Neuronal stem cell (in vitro differentiated cells): ENCODE measurements at regions not wholly inside any gene's neighbourhood (a gene's known extent, or its start where the extent isn't known, plus 50 kb on each side); places are given as distances from the start of the nearest gene placed in this dataset.

Experiments
- DNase-seq: peaks from one replicate; pipeline ENCODE4 v3.0.0-alpha.2; 2013; ENCODE audit warnings: low spot score
- H2AFZ ChIP-seq: one replicate; pipeline ENCODE4 v1.6.1; 2013; ENCODE audit warnings: mild to moderate bottlenecking, low read length, inconsistent platforms
- H2AK5ac ChIP-seq: 2 replicates; pipeline ENCODE4 v1.6.1; 2013; ENCODE audit warnings: low read depth, mild to moderate bottlenecking, inconsistent platforms, low read length, moderate library complexity, mixed read lengths
- H2BK120ac ChIP-seq: 2 replicates; pipeline ENCODE4 v1.6.1; 2013; ENCODE audit warnings: low read depth, mild to moderate bottlenecking, inconsistent platforms, low read length, moderate library complexity, mixed read lengths
- H2BK12ac ChIP-seq: one replicate; pipeline ENCODE4 v1.6.1; 2013; ENCODE audit warnings: low read length, inconsistent platforms
- H2BK15ac ChIP-seq: 2 replicates; pipeline ENCODE4 v1.6.1; 2013; ENCODE audit warnings: mild to moderate bottlenecking, low read length, inconsistent platforms, mixed read lengths
- H2BK5ac ChIP-seq: one replicate; pipeline ENCODE4 v1.6.1; 2013; ENCODE audit warnings: inconsistent platforms, mild to moderate bottlenecking, low read length, moderate library complexity
- H3K14ac ChIP-seq: one replicate; pipeline ENCODE4 v1.6.1; 2013; ENCODE audit warnings: low read length, inconsistent platforms
- H3K18ac ChIP-seq: 2 replicates; pipeline ENCODE4 v1.6.1; 2013; ENCODE audit warnings: low read length, inconsistent platforms
- H3K23ac ChIP-seq: 2 replicates; pipeline ENCODE4 v1.6.1; 2013; ENCODE audit warnings: low read depth, mild to moderate bottlenecking, mixed read lengths, low read length, inconsistent platforms; ENCODE audit not compliant: poor library complexity
- H3K27ac ChIP-seq: replicated peaks from 3 replicates; pipeline ENCODE4 v1.5.1; 2013; ENCODE audit warnings: low read length, inconsistent platforms
- H3K27me3 ChIP-seq, 3 experiments: 2 replicates each; pipeline ENCODE4 v1.6.1; 2013; ENCODE audit warnings: low read length in 3 of 3, mild to moderate bottlenecking in 2 of 3, inconsistent platforms in 1 of 3, low read depth in 1 of 3, mixed read lengths in 1 of 3, moderate library complexity in 1 of 3; ENCODE audit not compliant: control insufficient read depth in 3 of 3, insufficient read depth in 3 of 3
- H3K36me3 ChIP-seq, 2 donors: replicated peaks in 1 of 2; 2 replicates each; pipeline ENCODE4 v1.6.1; 2013; ENCODE audit warnings: low read length in 2 of 2; ENCODE audit not compliant: control insufficient read depth in 2 of 2, insufficient read depth in 2 of 2
- H3K4ac ChIP-seq: 2 replicates; pipeline ENCODE4 v1.6.1; 2013; ENCODE audit warnings: inconsistent platforms, mild to moderate bottlenecking, low read length, moderate library complexity
- H3K4me1 ChIP-seq, 2 donors: 1 replicate in 1 of 2; 2 replicates in 1 of 2; pipeline ENCODE4 v1.6.1; 2013; ENCODE audit warnings: low read length in 2 of 2, low read depth in 1 of 2; ENCODE audit not compliant: control insufficient read depth in 2 of 2, insufficient read depth in 1 of 2
- H3K4me2 ChIP-seq: one replicate; pipeline ENCODE4 v1.6.1; 2013; ENCODE audit warnings: mild to moderate bottlenecking, low read length, inconsistent platforms; ENCODE audit not compliant: insufficient read depth, poor library complexity, severe bottlenecking
- H3K4me3 ChIP-seq, 2 donors: 2 replicates each; pipeline ENCODE4 v1.5.1; 2013; ENCODE audit warnings: low read length in 2 of 2, mild to moderate bottlenecking in 2 of 2, inconsistent platforms in 1 of 2, moderate library complexity in 1 of 2
- H3K79me1 ChIP-seq: one replicate; pipeline ENCODE4 v1.6.1; 2013; ENCODE audit warnings: low read depth, mild to moderate bottlenecking, inconsistent platforms, low read length, moderate library complexity
- H3K9ac ChIP-seq: one replicate; pipeline ENCODE4 v1.6.1; 2013; ENCODE audit warnings: mild to moderate bottlenecking, low read depth, low read length, inconsistent platforms; ENCODE audit not compliant: poor library complexity
- H3K9me3 ChIP-seq, 2 donors: replicated peaks in 1 of 2; 2 replicates each; pipeline versions ENCODE3 to v1.6.1; 2013; ENCODE audit warnings: low read length in 2 of 2, mild to moderate bottlenecking in 2 of 2, inconsistent platforms in 1 of 2, low read depth in 1 of 2, mixed read lengths in 1 of 2, moderate library complexity in 1 of 2; ENCODE audit not compliant: control insufficient read depth in 2 of 2, insufficient read depth in 1 of 2
- H4K8ac ChIP-seq: one replicate; pipeline ENCODE4 v1.6.1; 2013; ENCODE audit warnings: low read depth, mild to moderate bottlenecking, inconsistent platforms, low read length, moderate library complexity
- H4K91ac ChIP-seq: one replicate; pipeline ENCODE4 v1.6.1; 2013; ENCODE audit warnings: low read length, low read depth, mild to moderate bottlenecking, inconsistent platforms; ENCODE audit not compliant: poor library complexity
- WGBS, 2 donors: extraction: QIAGEN DNeasy Blood & Tissue Kit; methylation state at CpG; one replicate each; pipeline ENCODE4 v1.1.7; 2013; ENCODE audit warnings: missing lambda C conversion rate in 2 of 2, mixed read lengths in 1 of 2; ENCODE audit not compliant: insufficient read length in 2 of 2, insufficient replicate concordance in 1 of 2; ENCODE audit errors: extremely low coverage in 2 of 2; 5-methylcytosine and 5-hydroxymethylcytosine counted together

DNA sequence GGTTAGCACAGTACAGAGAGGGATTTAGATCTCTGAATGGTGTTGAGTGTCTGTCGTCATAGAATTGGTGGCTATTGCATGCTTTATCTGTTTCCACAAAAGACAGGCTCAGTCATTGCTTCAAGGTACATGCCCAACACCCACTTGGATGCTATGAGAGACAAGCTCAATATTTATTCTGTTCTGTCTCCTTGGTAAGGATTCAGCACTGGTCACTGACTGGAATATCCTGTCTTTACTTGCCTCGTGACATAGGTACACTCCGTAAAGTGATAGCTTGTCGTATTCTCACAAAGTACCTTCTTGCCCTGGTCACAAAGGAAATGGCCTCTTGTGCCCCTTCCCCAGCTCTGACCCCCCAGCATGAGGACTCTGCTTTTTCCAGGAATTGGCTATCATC lies 72.8 kb upstream of the CTNNB1 start:
- H2BK15ac ChIP-seq, result no peak overlapping the region
- H3K4ac ChIP-seq, result no peak overlapping the region
- H3K79me1 ChIP-seq, result no peaks in the 10 kb centered on the region
- no peak overlapping the region for H3K27ac ChIP-seq
- H3K27me3 ChIP-seq, result peaks cover 0 to 3% (median 0%) of the 10 kb centered on the region in 3 experiments
- H3K9me3 ChIP-seq, result no peaks in the 10 kb centered on the region
- DNase-seq, result no peak
- H4K91ac ChIP-seq, result no peak overlapping the region
- no peak overlapping the region for H2BK5ac ChIP-seq
- H2AFZ ChIP-seq, result no peak overlapping the region
- no peak overlapping the region for H4K8ac ChIP-seq
- no peaks in the 10 kb centered on the region for H3K36me3 ChIP-seq
- H3K14ac ChIP-seq, result no peak overlapping the region
- H3K4me1 ChIP-seq, result no peaks in the 10 kb centered on the region
- no CpG with 5 or more reads among the region's 4 CpGs for WGBS, 2 donors
- no peak overlapping the region for H3K4me2 ChIP-seq
- H3K23ac ChIP-seq, result no peak overlapping the region
- H3K4me3 ChIP-seq, result no peak overlapping the region
- no peak overlapping the region for H2BK120ac ChIP-seq
- H3K18ac ChIP-seq, result no peak overlapping the region
- H2AK5ac ChIP-seq, result no peak overlapping the region
- H3K9ac ChIP-seq, result no peak overlapping the region
- no peak overlapping the region for H2BK12ac ChIP-seq

- H3K14ac ChIP-seq, result no peak overlapping the region
- no peak overlapping the region for H2AFZ ChIP-seq
- no peaks in the 10 kb centered on the region for H3K9me3 ChIP-seq
- H2BK12ac ChIP-seq, result no peak overlapping the region
- H3K27me3 ChIP-seq, result peaks cover 0 to under 1% (median 0%) of the 10 kb centered on the region in 3 experiments
- no peak overlapping the region for H2BK15ac ChIP-seq
- no peak overlapping the region for H3K23ac ChIP-seq
- no peak overlapping the region for H3K4me3 ChIP-seq
- H3K4me1 ChIP-seq, result no peaks in the 10 kb centered on the region
- no peak overlapping the region for H2BK120ac ChIP-seq
- no peak overlapping the region for H2AK5ac ChIP-seq
- no peak overlapping the region for H2BK5ac ChIP-seq
- no peak overlapping the region for H3K4me2 ChIP-seq
- DNase-seq, result no peak
- H3K36me3 ChIP-seq, result no peaks in the 10 kb centered on the region
- H4K8ac ChIP-seq, result no peak overlapping the region
- H3K27ac ChIP-seq, result no peak overlapping the region
- H3K18ac ChIP-seq, result no peak overlapping the region
- no peaks in the 10 kb centered on the region for H3K79me1 ChIP-seq
- H4K91ac ChIP-seq, result no peak overlapping the region
- H3K4ac ChIP-seq, result no peak overlapping the region
- WGBS, 2 donors, result no CpG with 5 or more reads among the region's 1 CpG
- H3K9ac ChIP-seq, result no peak overlapping the region
Observed at GRCh38 chr3:41126961-41127360, 72.3 kb upstream of the CTNNB1 start.

GRCh38 chr3:41127414-41127813 lies 71.9 kb upstream of the CTNNB1 start:
- Histone ChIP-seq H3K4ac (no peak overlapping the region), H3K4me3 (no peak overlapping the region), H2AK5ac (no peak overlapping the region), H3K9me3 (no peaks in the 10 kb centered on the region), H3K23ac (no peak overlapping the region), H3K9ac (no peak overlapping the region), H2BK15ac (no peak overlapping the region), H2AFZ (no peak overlapping the region), H2BK120ac (no peak overlapping the region), H2BK5ac (no peak overlapping the region), H3K14ac (no peak overlapping the region), H3K4me1 (no peaks in the 10 kb centered on the region), H4K8ac (no peak overlapping the region), H3K79me1 (no peaks in the 10 kb centered on the region), H3K27me3 (no peaks in the 10 kb centered on the region), H2BK12ac (no peak overlapping the region), H4K91ac (no peak overlapping the region), H3K27ac (no peak overlapping the region), H3K36me3 (no peaks in the 10 kb centered on the region), H3K4me2 (no peak overlapping the region), H3K18ac (no peak overlapping the region)
- WGBS, 2 donors, result no CpG with 5 or more reads among the region's 2 CpGs
- no peak for DNase-seq

- no peak overlapping the region for H4K8ac ChIP-seq
- no peak overlapping the region for H2BK15ac ChIP-seq
- H3K79me1 ChIP-seq, result no peaks in the 10 kb centered on the region
- H3K4me1 ChIP-seq, result no peaks in the 10 kb centered on the region
- no peak overlapping the region for H3K9ac ChIP-seq
- H3K27me3 ChIP-seq, result peaks cover 0 to 4% (median 0%) of the 10 kb centered on the region in 3 experiments
- H3K4me2 ChIP-seq, result no peak overlapping the region
- no peak overlapping the region for H4K91ac ChIP-seq
- no peak overlapping the region for H2BK5ac ChIP-seq
- H3K4me3 ChIP-seq, result no peak overlapping the region
- H3K9me3 ChIP-seq, result no peaks in the 10 kb centered on the region
- no peaks in the 10 kb centered on the region for H3K36me3 ChIP-seq
- H3K23ac ChIP-seq, result no peak overlapping the region
- no peak overlapping the region for H3K4ac ChIP-seq
- H3K27ac ChIP-seq, result no peak overlapping the region
- H3K18ac ChIP-seq, result no peak overlapping the region
- no peak overlapping the region for H2AFZ ChIP-seq
- no peak for DNase-seq
- H3K14ac ChIP-seq, result no peak overlapping the region
- no CpG with 5 or more reads among the region's 1 CpG for WGBS, 2 donors
- H2AK5ac ChIP-seq, result no peak overlapping the region
- H2BK120ac ChIP-seq, result no peak overlapping the region
- H2BK12ac ChIP-seq, result no peak overlapping the region
Observed at GRCh38 chr3:41129731-41130130, 69.6 kb upstream of the CTNNB1 start.
